DOHH2 (cell line): ENCODE measurements at regions not wholly inside any gene's neighbourhood (a gene's known extent, or its start where the extent isn't known, plus 50 kb on each side); places are given as distances from the start of the nearest gene placed in this dataset.

Experiments used
- H3F3A ChIP-seq: fragments of 200-600 bp; sonication (generic), shearing (Covaris generic); 2 replicates; pipeline ENCODE4 v1.6.0; 2016; ENCODE audit warnings: antibody characterized with exemption, mild to moderate bottlenecking; ENCODE audit not compliant: control insufficient read depth, insufficient read depth
- H3K27ac ChIP-seq: fragments of 200-600 bp; sonication (generic); 2 replicates; pipeline ENCODE4 v1.5.1; 2014; ENCODE audit warnings: low read depth, mild to moderate bottlenecking, low read length, moderate library complexity
- H3K27me3 ChIP-seq: fragments of 200-600 bp; sonication (generic); 2 replicates; pipeline ENCODE4 v1.6.1; 2014; ENCODE audit warnings: mild to moderate bottlenecking, low read length, mixed read lengths; ENCODE audit not compliant: control insufficient read depth
- H3K36me3 ChIP-seq: fragments of 200-600 bp; sonication (generic); 2 replicates; pipeline ENCODE4 v1.6.1; 2014; ENCODE audit warnings: mild to moderate bottlenecking, low read length, moderate library complexity, mixed read lengths; ENCODE audit not compliant: control insufficient read depth
- H3K4me1 ChIP-seq: fragments of 200-600 bp; sonication (generic); 2 replicates; pipeline ENCODE4 v1.6.1; 2014; ENCODE audit warnings: mild to moderate bottlenecking, low read length, mixed read lengths; ENCODE audit not compliant: control insufficient read depth
- H3K4me2 ChIP-seq: fragments of 200-600 bp; sonication (generic); 2 replicates; pipeline ENCODE4 v1.6.0; 2014; ENCODE audit warnings: mild to moderate bottlenecking, low read length, moderate library complexity
- H3K4me3 ChIP-seq: fragments of 200-600 bp; sonication (generic); 2 replicates; pipeline ENCODE4 v1.5.1; 2014; ENCODE audit warnings: mild to moderate bottlenecking, low read length, mixed read lengths
- H3K79me2 ChIP-seq: fragments of 200-600 bp; sonication (generic); 2 replicates; pipeline ENCODE4 v1.6.1; 2014; ENCODE audit warnings: mild to moderate bottlenecking, low read length, mixed read lengths; ENCODE audit not compliant: control insufficient read depth
- H3K9me2 ChIP-seq: fragments of 200-600 bp; sonication (generic); replicated peaks from 2 replicates; pipeline ENCODE4 v1.6.1; 2014; ENCODE audit warnings: mild to moderate bottlenecking, low read length, mixed read lengths; ENCODE audit not compliant: control insufficient read depth
- H3K9me3 ChIP-seq: fragments of 200-600 bp; sonication (generic); 2 replicates; pipeline ENCODE4 v1.6.1; 2014; ENCODE audit warnings: antibody characterized with exemption, low read length, mixed read lengths; ENCODE audit not compliant: control insufficient read depth, insufficient read depth
- H4K20me1 ChIP-seq: fragments of 200-600 bp; sonication (generic); 2 replicates; pipeline ENCODE4 v1.6.0; 2014; ENCODE audit warnings: low read depth, mild to moderate bottlenecking, antibody characterized with exemption, low read length, moderate library complexity; ENCODE audit not compliant: control insufficient read depth, insufficient read depth
- CTCF ChIP-seq: fragments of 200-600 bp; sonication (generic); IDR thresholded peaks from one replicate; pipeline ENCODE4 v1.5.1; 2014; ENCODE audit warnings: antibody characterized with exemption, mild to moderate bottlenecking, low read depth, low read length; ENCODE audit not compliant: poor library complexity, severe bottlenecking
- EZH2phosphoT487 ChIP-seq: fragments of 200-600 bp; sonication (generic); IDR thresholded peaks from 2 replicates; pipeline ENCODE4 v1.6.1; 2017; ENCODE audit warnings: borderline replicate concordance, mild to moderate bottlenecking, antibody characterized with exemption, low read length, moderate library complexity, mixed read lengths

- H3F3A ChIP-seq, result no peaks in the 10 kb centered on the region
- no peak overlapping the region for H3K4me3 ChIP-seq
- H3K27me3 ChIP-seq, result no peaks in the 10 kb centered on the region
- no peaks in the 10 kb centered on the region for H3K4me1 ChIP-seq
- H3K79me2 ChIP-seq, result no peaks in the 10 kb centered on the region
- TF ChIP-seq CTCF, result no peak
- no peak for TF ChIP-seq EZH2phosphoT487
- H3K4me2 ChIP-seq, result no peak overlapping the region
- H3K9me3 ChIP-seq, result no peaks in the 10 kb centered on the region
- H3K9me2 ChIP-seq, result no peaks in the 10 kb centered on the region
- H3K36me3 ChIP-seq, result no peaks in the 10 kb centered on the region
- no peaks in the 10 kb centered on the region for H4K20me1 ChIP-seq
- no peak overlapping the region for H3K27ac ChIP-seq
Observed at GRCh38 chr20:50371878-50372769, 138.1 kb upstream of the PTPN1 start.

GRCh38 chr20:50372770-50373088 is 137.5 kb upstream of the PTPN1 start:
- Histone ChIP-seq H3K4me3 (no peak overlapping the region), H3K9me3 (no peaks in the 10 kb centered on the region), H3K9me2 (no peaks in the 10 kb centered on the region), H4K20me1 (no peaks in the 10 kb centered on the region), H3K36me3 (no peaks in the 10 kb centered on the region), H3K4me2 (no peak overlapping the region), H3K4me1 (no peaks in the 10 kb centered on the region), H3K27me3 (no peaks in the 10 kb centered on the region), H3F3A (no peaks in the 10 kb centered on the region), H3K27ac (no peak overlapping the region), H3K79me2 (no peaks in the 10 kb centered on the region)
- TF ChIP-seq CTCF (no peak), EZH2phosphoT487 (no peak)

- no peak for TF ChIP-seq CTCF
- TF ChIP-seq EZH2phosphoT487, result no peak
- Histone ChIP-seq H4K20me1 (no peaks in the 10 kb centered on the region), H3K27me3 (no peaks in the 10 kb centered on the region), H3K79me2 (no peaks in the 10 kb centered on the region), H3K9me3 (no peaks in the 10 kb centered on the region), H3K36me3 (no peaks in the 10 kb centered on the region), H3K27ac (no peak overlapping the region), H3K4me1 (no peaks in the 10 kb centered on the region), H3K9me2 (no peaks in the 10 kb centered on the region), H3K4me2 (no peak overlapping the region), H3F3A (no peaks in the 10 kb centered on the region), H3K4me3 (no peak overlapping the region)
Observed at GRCh38 chr20:50373674-50374286, 136.4 kb upstream of the PTPN1 start.
